Gastrocnemius medialis (tissue), 4 donors: ENCODE measurements at regions not wholly inside any gene's neighbourhood (a gene's known extent, or its start where the extent isn't known, plus 50 kb on each side); places are given as distances from the start of the nearest gene placed in this dataset.

Experiments used
- POLR2A ChIP-seq, 2 donors: fragments of 450-650 bp; IDR thresholded peaks; one replicate each; pipeline ENCODE4 v1.6.1; 2017; ENCODE audit warnings: antibody characterized with exemption in 2 of 2, mild to moderate bottlenecking in 2 of 2, moderate library complexity in 2 of 2
- TF ChIP-seq, protein P1 (sequence below), 5 experiments: fragments of 450-650 bp in 3 of 5; fragments of 200-600 bp in 2 of 5; sonication (generic) in 2 of 5; IDR thresholded peaks in 4 of 5; conservative IDR thresholded peaks in 1 of 5; 1 replicate in 4 of 5; 2 replicates in 1 of 5; pipeline ENCODE4 v1.5.1; 2016 to 2019; ENCODE audit warnings: antibody characterized with exemption in 5 of 5, mild to moderate bottlenecking in 3 of 5, moderate library complexity in 3 of 5

DNA sequence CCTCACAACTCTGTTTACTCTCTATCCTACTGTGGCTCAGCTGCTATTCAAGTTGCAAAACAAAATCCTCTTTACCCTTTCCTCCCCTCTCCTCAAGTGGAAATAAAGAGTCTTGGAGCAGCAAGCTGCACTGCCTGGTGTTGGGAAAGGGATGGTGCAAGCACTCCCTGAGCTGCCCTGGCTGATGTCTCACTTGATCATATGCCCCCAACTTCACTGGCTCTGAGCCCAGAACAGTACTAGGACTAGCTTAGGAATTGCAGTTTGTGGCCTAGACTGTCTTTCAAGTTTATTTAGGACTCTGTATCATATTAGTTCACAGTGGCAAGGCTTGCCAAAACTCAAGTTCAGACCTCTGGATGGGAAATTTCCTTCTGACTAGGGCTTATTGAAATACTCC lies 1683.8 kb upstream of the SEL1L start:
- TF ChIP-seq, protein P1, sequence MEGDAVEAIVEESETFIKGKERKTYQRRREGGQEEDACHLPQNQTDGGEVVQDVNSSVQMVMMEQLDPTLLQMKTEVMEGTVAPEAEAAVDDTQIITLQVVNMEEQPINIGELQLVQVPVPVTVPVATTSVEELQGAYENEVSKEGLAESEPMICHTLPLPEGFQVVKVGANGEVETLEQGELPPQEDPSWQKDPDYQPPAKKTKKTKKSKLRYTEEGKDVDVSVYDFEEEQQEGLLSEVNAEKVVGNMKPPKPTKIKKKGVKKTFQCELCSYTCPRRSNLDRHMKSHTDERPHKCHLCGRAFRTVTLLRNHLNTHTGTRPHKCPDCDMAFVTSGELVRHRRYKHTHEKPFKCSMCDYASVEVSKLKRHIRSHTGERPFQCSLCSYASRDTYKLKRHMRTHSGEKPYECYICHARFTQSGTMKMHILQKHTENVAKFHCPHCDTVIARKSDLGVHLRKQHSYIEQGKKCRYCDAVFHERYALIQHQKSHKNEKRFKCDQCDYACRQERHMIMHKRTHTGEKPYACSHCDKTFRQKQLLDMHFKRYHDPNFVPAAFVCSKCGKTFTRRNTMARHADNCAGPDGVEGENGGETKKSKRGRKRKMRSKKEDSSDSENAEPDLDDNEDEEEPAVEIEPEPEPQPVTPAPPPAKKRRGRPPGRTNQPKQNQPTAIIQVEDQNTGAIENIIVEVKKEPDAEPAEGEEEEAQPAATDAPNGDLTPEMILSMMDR (IDR thresholded peaks at IDR 0.05 in 4 of 5, conservative IDR thresholded peaks at IDR 0.05 in 1 of 5) = no peak
- no peak for TF ChIP-seq POLR2A (IDR thresholded peaks at IDR 0.05)
